IMR-90 (cell line): ENCODE measurements at regions not wholly inside any gene's neighbourhood (a gene's known extent, or its start where the extent isn't known, plus 50 kb on each side); places are given as distances from the start of the nearest gene placed in this dataset.

Experiments used
- BHLHE40 ChIP-seq: fragments of 150-350 bp; IDR thresholded peaks from 2 replicates; pipeline ENCODE4 v1.6.1; 2016; ENCODE audit warnings: mild to moderate bottlenecking, low read depth, low read length
- CEBPB ChIP-seq: IDR thresholded peaks from 2 replicates; pipeline ENCODE4 v1.6.1; 2012; ENCODE audit warnings: low read depth, low read length, improper control_type of control experiment
- FOS ChIP-seq: fragments of 150-350 bp; IDR thresholded peaks from 2 replicates; pipeline ENCODE4 v1.6.1; 2016; ENCODE audit warnings: low read depth, low read length
- MAFK ChIP-seq: IDR thresholded peaks from 2 replicates; pipeline ENCODE4 v1.6.1; 2012; ENCODE audit warnings: low read depth, low read length, improper control_type of control experiment
- MAZ ChIP-seq: IDR thresholded peaks from 2 replicates; pipeline ENCODE4 v1.6.1; 2012; ENCODE audit warnings: low read depth, mild to moderate bottlenecking, low read length, improper control_type of control experiment, moderate library complexity, borderline replicate concordance
- MXI1 ChIP-seq: IDR thresholded peaks from 2 replicates; pipeline ENCODE4 v1.6.1; 2012; ENCODE audit warnings: low read depth, mild to moderate bottlenecking, low read length, moderate library complexity, borderline replicate concordance
- POLR2A ChIP-seq: IDR thresholded peaks from 2 replicates; pipeline ENCODE4 v1.6.1; 2012; ENCODE audit warnings: mild to moderate bottlenecking, low read depth, low read length
- RAD21 ChIP-seq: IDR thresholded peaks from 2 replicates; pipeline ENCODE4 v1.6.1; 2012; ENCODE audit warnings: low read length, improper control_type of control experiment
- RCOR1 ChIP-seq: IDR thresholded peaks from 2 replicates; pipeline ENCODE4 v1.6.1; 2012; ENCODE audit warnings: mild to moderate bottlenecking, low read length, improper control_type of control experiment; ENCODE audit not compliant: insufficient replicate concordance
- RFX5 ChIP-seq: IDR thresholded peaks from 2 replicates; pipeline ENCODE4 v1.8.0; 2012; ENCODE audit warnings: low read depth, mild to moderate bottlenecking, low read length, moderate library complexity
- SMC3 ChIP-seq: fragments of 150-350 bp; IDR thresholded peaks from 2 replicates; pipeline ENCODE4 v1.6.1; 2016; ENCODE audit warnings: low read depth, mild to moderate bottlenecking, antibody characterized with exemption, low read length, moderate library complexity
- TF ChIP-seq, protein P1 (sequence below): conservative IDR thresholded peaks from 2 replicates; pipeline ENCODE4 v1.5.1; 2012; ENCODE audit warnings: mild to moderate bottlenecking, low read depth, low read length, improper control_type of control experiment
- TF ChIP-seq, protein P2 (sequence below): fragments of 150-350 bp; IDR thresholded peaks from 2 replicates; pipeline ENCODE4 v1.6.1; 2016; ENCODE audit warnings: low read depth, mild to moderate bottlenecking, low read length, moderate library complexity, borderline replicate concordance
- TF ChIP-seq, protein P3 (sequence below): fragments of 150-350 bp; IDR thresholded peaks from 2 replicates; pipeline ENCODE4 v1.6.1; 2017; ENCODE audit warnings: mild to moderate bottlenecking, antibody characterized with exemption, low read length, low read depth

GRCh38 chr22:27193636-27194035 is 536.2 kb downstream of the MIAT start:
- TF ChIP-seq, protein P1, sequence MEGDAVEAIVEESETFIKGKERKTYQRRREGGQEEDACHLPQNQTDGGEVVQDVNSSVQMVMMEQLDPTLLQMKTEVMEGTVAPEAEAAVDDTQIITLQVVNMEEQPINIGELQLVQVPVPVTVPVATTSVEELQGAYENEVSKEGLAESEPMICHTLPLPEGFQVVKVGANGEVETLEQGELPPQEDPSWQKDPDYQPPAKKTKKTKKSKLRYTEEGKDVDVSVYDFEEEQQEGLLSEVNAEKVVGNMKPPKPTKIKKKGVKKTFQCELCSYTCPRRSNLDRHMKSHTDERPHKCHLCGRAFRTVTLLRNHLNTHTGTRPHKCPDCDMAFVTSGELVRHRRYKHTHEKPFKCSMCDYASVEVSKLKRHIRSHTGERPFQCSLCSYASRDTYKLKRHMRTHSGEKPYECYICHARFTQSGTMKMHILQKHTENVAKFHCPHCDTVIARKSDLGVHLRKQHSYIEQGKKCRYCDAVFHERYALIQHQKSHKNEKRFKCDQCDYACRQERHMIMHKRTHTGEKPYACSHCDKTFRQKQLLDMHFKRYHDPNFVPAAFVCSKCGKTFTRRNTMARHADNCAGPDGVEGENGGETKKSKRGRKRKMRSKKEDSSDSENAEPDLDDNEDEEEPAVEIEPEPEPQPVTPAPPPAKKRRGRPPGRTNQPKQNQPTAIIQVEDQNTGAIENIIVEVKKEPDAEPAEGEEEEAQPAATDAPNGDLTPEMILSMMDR: no peak
- TF ChIP-seq SMC3 (no peak), FOS (no peak), BHLHE40 (no peak), POLR2A (no peak), MXI1 (no peak), MAZ (no peak), MAFK (no peak), CEBPB (no peak), RFX5 (no peak), RAD21 (no peak), RCOR1 (no peak)
- TF ChIP-seq, protein P2, sequence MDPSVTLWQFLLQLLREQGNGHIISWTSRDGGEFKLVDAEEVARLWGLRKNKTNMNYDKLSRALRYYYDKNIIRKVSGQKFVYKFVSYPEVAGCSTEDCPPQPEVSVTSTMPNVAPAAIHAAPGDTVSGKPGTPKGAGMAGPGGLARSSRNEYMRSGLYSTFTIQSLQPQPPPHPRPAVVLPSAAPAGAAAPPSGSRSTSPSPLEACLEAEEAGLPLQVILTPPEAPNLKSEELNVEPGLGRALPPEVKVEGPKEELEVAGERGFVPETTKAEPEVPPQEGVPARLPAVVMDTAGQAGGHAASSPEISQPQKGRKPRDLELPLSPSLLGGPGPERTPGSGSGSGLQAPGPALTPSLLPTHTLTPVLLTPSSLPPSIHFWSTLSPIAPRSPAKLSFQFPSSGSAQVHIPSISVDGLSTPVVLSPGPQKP: no peak
- TF ChIP-seq, protein P3, sequence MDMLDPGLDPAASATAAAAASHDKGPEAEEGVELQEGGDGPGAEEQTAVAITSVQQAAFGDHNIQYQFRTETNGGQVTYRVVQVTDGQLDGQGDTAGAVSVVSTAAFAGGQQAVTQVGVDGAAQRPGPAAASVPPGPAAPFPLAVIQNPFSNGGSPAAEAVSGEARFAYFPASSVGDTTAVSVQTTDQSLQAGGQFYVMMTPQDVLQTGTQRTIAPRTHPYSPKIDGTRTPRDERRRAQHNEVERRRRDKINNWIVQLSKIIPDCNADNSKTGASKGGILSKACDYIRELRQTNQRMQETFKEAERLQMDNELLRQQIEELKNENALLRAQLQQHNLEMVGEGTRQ: no peak
